Right atrium auricular region (tissue), 2 donors: ENCODE measurements at regions not wholly inside any gene's neighbourhood (a gene's known extent, or its start where the extent isn't known, plus 50 kb on each side); places are given as distances from the start of the nearest gene placed in this dataset.
A peak's percentile ranks its signal among the peaks of the same experiment; 100 is the strongest.

ENCODE experiments used
- DNase-seq: peaks from one replicate; pipeline ENCODE4 v3.0.0-alpha.2; 2019; ENCODE audit warnings: low spot score
- H3K27ac ChIP-seq, 2 donors: fragments of 200-600 bp; sonication (generic); 1 replicate in 1 of 2; 2 replicates in 1 of 2; pipeline ENCODE4 v1.5.1; 2016 to 2019
- H3K27me3 ChIP-seq, 2 donors: fragments of 200-600 bp; sonication (generic); one replicate each; pipeline versions ENCODE4 v1.5.1 to v1.6.0; 2017 to 2019
- H3K36me3 ChIP-seq: fragments of 200-600 bp; sonication (generic); one replicate; pipeline ENCODE4 v1.5.1; 2016
- H3K4me1 ChIP-seq, 2 donors: fragments of 200-600 bp; sonication (generic); one replicate each; pipeline versions ENCODE4 v1.5.1 to v1.6.0; 2017 to 2019
- H3K4me3 ChIP-seq, 2 donors: fragments of 200-600 bp; sonication (generic); 1 replicate in 1 of 2; 2 replicates in 1 of 2; pipeline ENCODE4 v1.5.1; 2017 to 2019; ENCODE audit warnings: mild to moderate bottlenecking in 1 of 2, moderate library complexity in 1 of 2
- H3K9me3 ChIP-seq, 2 donors: fragments of 200-600 bp; sonication (generic); one replicate each; pipeline ENCODE4 v1.5.1; 2019
- CTCF ChIP-seq, 2 donors: fragments of 200-600 bp; sonication (generic); IDR thresholded peaks; one replicate each; pipeline ENCODE4 v1.5.1; 2019; ENCODE audit warnings: antibody characterized with exemption in 2 of 2

GRCh38 chr1:38340409-38340808 is 293.8 kb upstream of the POU3F1 start:
- no peaks in the 10 kb centered on the region for H3K27me3 ChIP-seq
- peaks cover 0 to 2% of the 10 kb centered on the region in 2 donors for H3K9me3 ChIP-seq
- TF ChIP-seq CTCF (IDR thresholded peaks at IDR 0.05), result no peak
- no peaks in the 10 kb centered on the region for H3K36me3 ChIP-seq
- no peak for DNase-seq
- no peaks in the 10 kb centered on the region for H3K4me1 ChIP-seq
- no peak overlapping the region for H3K27ac ChIP-seq
- no peak overlapping the region for H3K4me3 ChIP-seq

- Histone ChIP-seq H3K9me3 (no peaks in the 10 kb centered on the region), H3K27ac (no peak overlapping the region), H3K4me1 (no peaks in the 10 kb centered on the region), H3K36me3 (no peaks in the 10 kb centered on the region), H3K4me3 (no peak overlapping the region), H3K27me3 (no peaks in the 10 kb centered on the region)
- TF ChIP-seq CTCF (IDR thresholded peaks at IDR 0.05), result no peak
- no peak for DNase-seq
Observed at GRCh38 chr1:38337711-38338110, 291.1 kb upstream of the POU3F1 start.

GRCh38 chr1:38336961-38337360 is 290.4 kb upstream of the POU3F1 start:
- Histone ChIP-seq H3K27ac (no peak overlapping the region), H3K27me3 (no peaks in the 10 kb centered on the region)
- TF ChIP-seq CTCF (IDR thresholded peaks at IDR 0.05), result no peak

GRCh38 chr1:38336301-38336923 is 289.8 kb upstream of the POU3F1 start:
- TF ChIP-seq CTCF (IDR thresholded peaks at IDR 0.05), result no peak
- Histone ChIP-seq H3K9me3 (no peaks in the 10 kb centered on the region), H3K36me3 (no peaks in the 10 kb centered on the region), H3K27ac (no peak overlapping the region), H3K27me3 (no peaks in the 10 kb centered on the region), H3K4me1 (no peaks in the 10 kb centered on the region), H3K4me3 (no peak overlapping the region)
- DNase-seq, result peak; percentile 4

More at GRCh38 chr1:38336961-38337360, 290.4 kb upstream of the POU3F1 start:
- Histone ChIP-seq H3K4me3 (no peak overlapping the region), H3K4me1 (no peaks in the 10 kb centered on the region), H3K36me3 (no peaks in the 10 kb centered on the region), H3K9me3 (no peaks in the 10 kb centered on the region)
- DNase-seq, result no peak

- Histone ChIP-seq H3K27me3 (no peaks in the 10 kb centered on the region), H3K4me1 (no peaks in the 10 kb centered on the region), H3K27ac (no peak overlapping the region), H3K9me3 (no peaks in the 10 kb centered on the region), H3K4me3 (no peak overlapping the region), H3K36me3 (no peaks in the 10 kb centered on the region)
- DNase-seq, result peak; percentile 49
- no peak for TF ChIP-seq CTCF (IDR thresholded peaks at IDR 0.05)
Observed at GRCh38 chr1:38334930-38335592, 288.5 kb upstream of the POU3F1 start.
